Stomach (tissue), 8 donors: ENCODE measurements at regions not wholly inside any gene's neighbourhood (a gene's known extent, or its start where the extent isn't known, plus 50 kb on each side); places are given as distances from the start of the nearest gene placed in this dataset.

Experiments used
- DNase-seq, 2 donors: peaks; one replicate each; pipeline versions ENCODE4 v3.0.0 to v3.0.0-alpha.2; 2013 to 2019
- H3K27ac ChIP-seq, 5 donors: fragments of 200-600 bp in 4 of 5; sonication (generic) in 4 of 5; one replicate each; pipeline ENCODE4 v1.5.1; 2013 to 2019; ENCODE audit warnings: mild to moderate bottlenecking in 1 of 5, moderate library complexity in 1 of 5
- H3K27me3 ChIP-seq, 3 donors: fragments of 200-600 bp; sonication (generic); one replicate each; pipeline ENCODE4 v1.5.1; 2017 to 2019; ENCODE audit warnings: mixed run types in 1 of 3
- H3K36me3 ChIP-seq, 4 donors: fragments of 200-600 bp; sonication (generic); 1 replicate in 3 of 4; 2 replicates in 1 of 4; pipeline ENCODE4 v1.5.1; 2016 to 2019
- H3K4me1 ChIP-seq, 4 donors: fragments of 200-600 bp; sonication (generic); one replicate each; pipeline ENCODE4 v1.5.1; 2016 to 2019
- H3K4me3 ChIP-seq, 4 donors: fragments of 200-600 bp; sonication (generic) in 3 of 4; one replicate each; pipeline ENCODE4 v1.5.1; 2016 to 2019; ENCODE audit warnings: mild to moderate bottlenecking in 1 of 4
- H3K9me3 ChIP-seq, 4 donors: fragments of 200-600 bp; sonication (generic); one replicate each; pipeline ENCODE4 v1.5.1; 2016 to 2019
- CTCF ChIP-seq, 7 experiments: fragments of 450-650 bp in 4 of 7; fragments of 200-600 bp in 3 of 7; sonication (generic) in 3 of 7; IDR thresholded peaks; one replicate each; pipeline ENCODE4 v1.5.1; 2016 to 2019; ENCODE audit warnings: antibody characterized with exemption in 7 of 7, control low read depth in 2 of 7, mild to moderate bottlenecking in 1 of 7
- EP300 ChIP-seq: sonication (generic); formaldehyde crosslinking; IDR thresholded peaks from one replicate; pipeline ENCODE4 v1.6.1; 2017; ENCODE audit warnings: antibody characterized with exemption
- POLR2A ChIP-seq, 4 donors: fragments of 450-650 bp; IDR thresholded peaks; one replicate each; pipeline ENCODE4 v1.6.1; 2016; ENCODE audit warnings: antibody characterized with exemption in 4 of 4, control low read depth in 2 of 4, mild to moderate bottlenecking in 1 of 4, moderate library complexity in 1 of 4
- POLR2AphosphoS5 ChIP-seq, 3 donors: sonication (generic); formaldehyde crosslinking; IDR thresholded peaks; one replicate each; pipeline ENCODE4 v1.6.1; 2016; ENCODE audit warnings: antibody characterized with exemption in 3 of 3
- WGBS, 5 donors: extraction: QIAGEN DNeasy Blood & Tissue Kit in 3 of 5; methylation state at CpG; one replicate each; pipeline versions ENCODE4 v1.1.5 to v1.1.7; 2013 to 2018; 5-methylcytosine and 5-hydroxymethylcytosine counted together
- intact Hi-C: fragments of 100-400 bp; cut with DNase I; formaldehyde crosslinking; loops from one replicate; pipeline ENCODE4 v1.15.1; 2023; ENCODE audit warnings: low total_unique reads
- donor health status: healthy with polysubstance abuse.
- donor health status: Bipolar disorder and iron deficiency.
- donor health status: healthy.

- 61 to 77% (median 71%) methylated on average over 10 of the region's 10 CpGs for WGBS, 5 donors
- Histone ChIP-seq H3K36me3 (no peaks in the 10 kb centered on the region), H3K4me3 (no peak overlapping the region), H3K9me3 (peaks cover 0 to 11% (median 4%) of the 10 kb centered on the region in 4 donors), H3K27me3 (peaks cover 0 to 24% (median 9%) of the 10 kb centered on the region in 3 donors), H3K4me1 (no peaks in the 10 kb centered on the region), H3K27ac (no peak overlapping the region)
- intact Hi-C loops: no loop called here
- DNase-seq: no peak
- TF ChIP-seq POLR2AphosphoS5 (IDR thresholded peaks at IDR 0.05) (no peak), POLR2A (IDR thresholded peaks at IDR 0.05) (no peak), CTCF (IDR thresholded peaks at IDR 0.05) (no peak), EP300 (no peak)
Observed at GRCh38 chr3:127351321-127351720, 63.5 kb upstream of the PRR20G start.

GRCh38 chr3:127350172-127351050 lies 62.6 kb upstream of the PRR20G start:
- Histone ChIP-seq H3K9me3 (peaks cover 0 to 2% (median 0%) of the 10 kb centered on the region in 4 donors), H3K4me3 (no peak overlapping the region), H3K4me1 (no peaks in the 10 kb centered on the region), H3K27ac (no peak overlapping the region), H3K27me3 (peaks cover 0 to 24% (median 9%) of the 10 kb centered on the region in 3 donors), H3K36me3 (no peaks in the 10 kb centered on the region)
- intact Hi-C loops: no loop called here
- TF ChIP-seq POLR2A (IDR thresholded peaks at IDR 0.05): no peak
- 65 to 82% (median 77%) methylated on average over 13 to 28 of the region's 28 CpGs for WGBS, 5 donors
- no peak for DNase-seq

- no peak overlapping the region for H3K27ac ChIP-seq
- TF ChIP-seq POLR2A (IDR thresholded peaks at IDR 0.05) (no peak), CTCF (IDR thresholded peaks at IDR 0.05) (no peak), POLR2AphosphoS5 (IDR thresholded peaks at IDR 0.05) (no peak), EP300 (no peak)
- H3K27me3 ChIP-seq: peaks cover 0 to 28% (median 9%) of the 10 kb centered on the region in 3 donors
- H3K4me1 ChIP-seq: no peaks in the 10 kb centered on the region
- 63 to 80% (median 71%) methylated on average over 14 to 19 of the region's 19 CpGs for WGBS, 5 donors
- DNase-seq: no peak
- intact Hi-C loops: no loop called here
- H3K9me3 ChIP-seq: no peaks in the 10 kb centered on the region
- H3K36me3 ChIP-seq: no peaks in the 10 kb centered on the region
- H3K4me3 ChIP-seq: no peak overlapping the region
Observed at GRCh38 chr3:127349501-127350171, 61.8 kb upstream of the PRR20G start.

- no peak for DNase-seq
- H3K4me3 ChIP-seq: no peak overlapping the region
- peaks cover 0 to 6% (median 3%) of the 10 kb centered on the region in 4 donors for H3K4me1 ChIP-seq
- H3K27me3 ChIP-seq: peaks cover 5 to 56% (median 9%) of the 10 kb centered on the region in 3 donors
- no peak overlapping the region for H3K27ac ChIP-seq
- no peaks in the 10 kb centered on the region for H3K36me3 ChIP-seq
- no peak for TF ChIP-seq POLR2AphosphoS5 (IDR thresholded peaks at IDR 0.05)
- TF ChIP-seq CTCF (IDR thresholded peaks at IDR 0.05): no peak
- TF ChIP-seq EP300: no peak
- TF ChIP-seq POLR2A (IDR thresholded peaks at IDR 0.05): no peak
- intact Hi-C loops: no loop called here
- WGBS, 5 donors: 42 to 46% (median 45%) methylated on average over 9 of the region's 9 CpGs
- H3K9me3 ChIP-seq: no peaks in the 10 kb centered on the region
Observed at GRCh38 chr3:127342735-127343134, 54.9 kb upstream of the PRR20G start.
